ENCODE measurements at regions not wholly inside any gene's neighbourhood (a gene's known extent, or its start where the extent isn't known, plus 50 kb on each side); places are given as distances from the start of the nearest gene placed in this dataset.

DNA sequence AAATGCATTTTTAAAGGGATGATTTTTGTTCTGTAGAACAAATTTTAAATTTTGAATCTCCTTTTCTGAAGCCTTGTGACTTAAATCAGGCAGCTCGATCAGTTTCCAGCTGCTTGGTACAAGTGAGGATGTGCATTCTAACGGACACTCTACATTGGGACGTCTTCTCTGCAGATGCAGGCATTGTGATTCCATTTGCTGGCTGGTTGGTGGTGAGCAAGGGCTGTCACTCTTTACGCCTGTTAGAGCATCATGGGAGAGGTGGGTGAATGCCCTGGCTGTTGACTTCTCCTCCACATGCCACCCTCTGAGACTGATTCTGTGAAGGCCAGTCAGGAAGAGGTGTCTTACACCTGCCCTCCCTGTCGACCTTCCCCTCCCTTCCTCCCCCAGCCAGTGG lies 240.5 kb upstream of the RNF32 start:
- Histone ChIP-seq H3K36me3 (ENCODE audit: insufficient read depth, low read length, poor library complexity, severe bottlenecking) (no peaks in the 10 kb centered on the region), H3K27me3 (replicated peaks; ENCODE audit: insufficient read depth, low read depth, low read length, poor library complexity) (peaks cover 52% of the 10 kb centered on the region), H3K4me3 (ENCODE audit: low read depth, low read length, poor library complexity, severe bottlenecking) (no peak overlapping the region), H3K27ac (ENCODE audit: low read depth, low read length, poor library complexity, severe bottlenecking) (no peak overlapping the region), H3K4me1 (ENCODE audit: insufficient read depth, low read length, poor library complexity, severe bottlenecking) (no peaks in the 10 kb centered on the region), H3K9me3 (ENCODE audit: low read depth, low read length, poor library complexity, severe bottlenecking) (no peaks in the 10 kb centered on the region)
- no peak for DNase-seq (ENCODE audit: low spot score)
- TF ChIP-seq CTCF (conservative IDR thresholded peaks at IDR 0.05; ENCODE audit: low read depth, low read length) (no peak), EZH2 (IDR thresholded peaks at IDR 0.05; ENCODE audit: borderline replicate concordance, low read depth, low read length, poor library complexity, severe bottlenecking) (no peak)
- intact Hi-C loops (cut with micrococcal nuclease; ENCODE audit: unreplicated experiment): no loop called here
- POLR2A ChIA-PET (ENCODE audit: low non-redundant PET): interaction anchor here (0.7 kb wide), 1 partner anchor 493 kb away, joined by 4 read pairs; no protein-coding TSS in a partner anchor
- CTCF ChIA-PET: no interaction called here
- no TSS peak for BruUV-seq (replicated peaks)

- TF ChIP-seq CTCF (conservative IDR thresholded peaks at IDR 0.05; ENCODE audit: low read depth, low read length) (no peak), EZH2 (IDR thresholded peaks at IDR 0.05; ENCODE audit: borderline replicate concordance, low read depth, low read length, poor library complexity, severe bottlenecking) (no peak)
- no TSS peak for BruUV-seq (replicated peaks)
- ChIA-PET POLR2A (ENCODE audit: low non-redundant PET) (no interaction called here), CTCF (no interaction called here)
- Histone ChIP-seq H3K9me3 (ENCODE audit: low read depth, low read length, poor library complexity, severe bottlenecking) (no peaks in the 10 kb centered on the region), H3K27ac (ENCODE audit: low read depth, low read length, poor library complexity, severe bottlenecking) (no peak overlapping the region), H3K4me3 (ENCODE audit: low read depth, low read length, poor library complexity, severe bottlenecking) (no peak overlapping the region), H3K4me1 (ENCODE audit: insufficient read depth, low read length, poor library complexity, severe bottlenecking) (no peaks in the 10 kb centered on the region), H3K36me3 (ENCODE audit: insufficient read depth, low read length, poor library complexity, severe bottlenecking) (no peaks in the 10 kb centered on the region), H3K27me3 (replicated peaks; ENCODE audit: insufficient read depth, low read depth, low read length, poor library complexity) (peaks cover 51% of the 10 kb centered on the region)
- no peak for DNase-seq (ENCODE audit: low spot score)
- intact Hi-C loops (cut with micrococcal nuclease; ENCODE audit: unreplicated experiment): no loop called here
Measured at GRCh38 chr7:156397249-156397648, 243.3 kb upstream of the RNF32 start.

DNA sequence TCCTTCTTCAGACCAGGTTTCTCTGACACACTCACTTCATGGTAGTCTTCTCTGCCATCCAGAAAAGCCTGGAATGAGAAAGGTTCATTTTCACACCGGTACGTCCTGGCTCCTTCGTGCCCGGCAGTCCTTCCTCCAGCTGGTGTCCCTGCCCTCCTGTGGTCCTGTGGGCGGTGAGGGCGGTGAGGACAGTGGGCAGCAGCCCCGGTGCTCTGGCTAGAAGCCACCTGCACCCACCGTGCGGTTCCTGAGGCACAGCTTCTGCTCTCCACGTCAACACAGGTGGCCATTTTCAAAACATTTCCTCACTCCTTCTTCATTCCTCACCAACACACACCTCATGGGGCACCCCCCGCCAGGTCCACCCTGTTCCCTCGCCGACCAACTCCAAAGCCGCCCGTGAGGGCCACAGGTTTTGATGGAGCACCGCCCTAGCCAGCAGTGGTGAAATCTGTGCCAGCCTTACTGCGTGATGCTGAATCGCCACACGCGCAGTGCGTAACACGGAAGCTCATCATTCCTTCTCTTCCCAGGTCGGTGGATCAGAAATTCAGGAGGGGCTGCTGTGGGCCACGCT lies 251.4 kb upstream of the RNF32 start:
- Histone ChIP-seq H3K27me3 (replicated peaks; ENCODE audit: insufficient read depth, low read depth, low read length, poor library complexity) (peaks cover 28% of the 10 kb centered on the region), H3K9me3 (ENCODE audit: low read depth, low read length, poor library complexity, severe bottlenecking) (no peaks in the 10 kb centered on the region), H3K36me3 (ENCODE audit: insufficient read depth, low read length, poor library complexity, severe bottlenecking) (no peaks in the 10 kb centered on the region), H3K4me1 (ENCODE audit: insufficient read depth, low read length, poor library complexity, severe bottlenecking) (no peaks in the 10 kb centered on the region), H3K4me3 (ENCODE audit: low read depth, low read length, poor library complexity, severe bottlenecking) (no peak overlapping the region), H3K27ac (ENCODE audit: low read depth, low read length, poor library complexity, severe bottlenecking) (no peak overlapping the region)
- no TSS peak for BruUV-seq (replicated peaks)
- CTCF ChIA-PET: no interaction called here
- no peak for TF ChIP-seq CTCF (conservative IDR thresholded peaks at IDR 0.05; ENCODE audit: low read depth, low read length)
- no peak for TF ChIP-seq EZH2 (IDR thresholded peaks at IDR 0.05; ENCODE audit: borderline replicate concordance, low read depth, low read length, poor library complexity, severe bottlenecking)
- intact Hi-C loops (cut with micrococcal nuclease; ENCODE audit: unreplicated experiment): no loop called here
- POLR2A ChIA-PET (ENCODE audit: low non-redundant PET): no interaction called here
- no peak for DNase-seq (ENCODE audit: low spot score)
